ENCODE measurements at regions not wholly inside any gene's neighbourhood (a gene's known extent, or its start where the extent isn't known, plus 50 kb on each side); places are given as distances from the start of the nearest gene placed in this dataset.

DNA sequence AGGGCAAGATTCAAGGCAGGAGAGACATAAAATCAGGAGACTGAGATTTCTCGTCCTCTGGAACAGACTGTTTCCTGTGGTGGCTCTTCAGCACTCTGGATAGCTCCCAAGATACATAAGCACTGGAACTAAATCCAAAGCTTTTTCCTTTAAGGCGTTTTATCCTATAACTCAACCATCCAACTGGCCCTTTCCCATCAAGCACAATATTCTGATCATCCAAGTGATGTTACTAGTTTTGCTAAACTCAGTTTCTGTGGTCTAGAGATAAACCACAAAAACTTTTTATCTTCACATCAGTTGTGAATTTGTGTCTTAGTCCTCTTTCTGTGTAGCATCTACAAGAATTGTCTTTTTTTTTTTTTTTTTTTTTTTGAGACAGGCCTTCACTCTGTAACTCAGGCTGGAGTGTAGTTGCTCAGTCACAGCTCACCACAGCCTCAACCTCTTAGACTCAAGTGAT lies 299.4 kb downstream of the COX7C start:
- no peak overlapping the region for H3K27ac Mint-ChIP-seq (ENCODE audit: unreplicated experiment)
- TF ChIP-seq, protein P1, sequence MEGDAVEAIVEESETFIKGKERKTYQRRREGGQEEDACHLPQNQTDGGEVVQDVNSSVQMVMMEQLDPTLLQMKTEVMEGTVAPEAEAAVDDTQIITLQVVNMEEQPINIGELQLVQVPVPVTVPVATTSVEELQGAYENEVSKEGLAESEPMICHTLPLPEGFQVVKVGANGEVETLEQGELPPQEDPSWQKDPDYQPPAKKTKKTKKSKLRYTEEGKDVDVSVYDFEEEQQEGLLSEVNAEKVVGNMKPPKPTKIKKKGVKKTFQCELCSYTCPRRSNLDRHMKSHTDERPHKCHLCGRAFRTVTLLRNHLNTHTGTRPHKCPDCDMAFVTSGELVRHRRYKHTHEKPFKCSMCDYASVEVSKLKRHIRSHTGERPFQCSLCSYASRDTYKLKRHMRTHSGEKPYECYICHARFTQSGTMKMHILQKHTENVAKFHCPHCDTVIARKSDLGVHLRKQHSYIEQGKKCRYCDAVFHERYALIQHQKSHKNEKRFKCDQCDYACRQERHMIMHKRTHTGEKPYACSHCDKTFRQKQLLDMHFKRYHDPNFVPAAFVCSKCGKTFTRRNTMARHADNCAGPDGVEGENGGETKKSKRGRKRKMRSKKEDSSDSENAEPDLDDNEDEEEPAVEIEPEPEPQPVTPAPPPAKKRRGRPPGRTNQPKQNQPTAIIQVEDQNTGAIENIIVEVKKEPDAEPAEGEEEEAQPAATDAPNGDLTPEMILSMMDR (IDR thresholded peaks at IDR 0.05) = no peak
- H3K27me3 Mint-ChIP-seq (ENCODE audit: low read depth) = peaks cover 2% of the 10 kb centered on the region
- no peaks in the 10 kb centered on the region for H3K36me3 Mint-ChIP-seq (ENCODE audit: low read depth)
- DNase-seq (ENCODE audit: low spot score) = no peak
- H3K4me1 Mint-ChIP-seq (ENCODE audit: low read depth) = no peaks in the 10 kb centered on the region
- no peaks in the 10 kb centered on the region for H3K9me3 Mint-ChIP-seq (ENCODE audit: low read depth)
- H3K4me3 Mint-ChIP-seq (ENCODE audit: unreplicated experiment) = no peak overlapping the region

DNA sequence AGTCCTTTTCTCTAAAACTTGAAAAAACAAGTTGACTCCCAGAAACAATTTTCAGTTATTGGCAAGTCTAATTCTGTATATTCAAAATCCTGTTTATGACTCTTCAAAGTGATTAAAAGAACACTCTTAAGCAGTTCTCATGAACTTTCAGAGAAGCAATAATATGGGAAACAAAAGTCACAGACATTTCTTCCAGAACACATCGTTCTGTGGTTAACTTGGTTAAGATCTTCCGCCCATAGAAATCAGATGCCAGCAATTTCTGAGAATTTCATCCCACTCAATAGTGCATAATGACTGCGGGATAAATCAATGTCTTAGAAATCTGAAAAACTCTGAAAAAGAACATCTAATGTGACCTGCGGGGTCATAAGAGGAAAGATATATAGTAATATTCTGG lies 300.5 kb downstream of the COX7C start:
- no peak overlapping the region for H3K27ac Mint-ChIP-seq (ENCODE audit: unreplicated experiment)
- H3K36me3 Mint-ChIP-seq (ENCODE audit: low read depth) = no peaks in the 10 kb centered on the region
- H3K9me3 Mint-ChIP-seq (ENCODE audit: low read depth) = no peaks in the 10 kb centered on the region
- H3K27me3 Mint-ChIP-seq (ENCODE audit: low read depth) = peaks cover 2% of the 10 kb centered on the region
- H3K4me3 Mint-ChIP-seq (ENCODE audit: unreplicated experiment) = no peak overlapping the region
- no peaks in the 10 kb centered on the region for H3K4me1 Mint-ChIP-seq (ENCODE audit: low read depth)
- TF ChIP-seq, protein P1 (IDR thresholded peaks at IDR 0.05) = no peak
- no peak for DNase-seq (ENCODE audit: low spot score)

DNA sequence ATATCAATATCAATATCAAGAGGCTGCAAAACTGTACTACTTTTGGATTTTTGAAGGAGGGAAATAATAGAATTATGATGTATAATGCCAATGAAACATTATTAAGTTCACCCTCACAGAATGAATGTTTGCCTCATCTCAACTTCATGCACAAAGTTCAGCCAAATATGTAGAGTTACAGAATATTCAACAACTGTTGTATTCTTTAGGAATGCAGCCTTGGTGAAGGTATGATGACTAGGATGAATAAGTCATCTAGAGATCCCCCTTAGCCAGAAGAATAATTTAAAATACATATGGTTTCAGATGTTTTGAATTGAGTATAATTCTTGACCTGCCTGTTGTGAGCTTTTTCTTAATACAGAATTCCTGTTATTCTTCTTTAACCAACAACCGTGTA lies 308.3 kb downstream of the COX7C start:
- Mint-ChIP-seq H3K36me3 (ENCODE audit: low read depth) (no peaks in the 10 kb centered on the region), H3K4me1 (ENCODE audit: low read depth) (no peaks in the 10 kb centered on the region), H3K9me3 (ENCODE audit: low read depth) (no peaks in the 10 kb centered on the region), H3K4me3 (ENCODE audit: unreplicated experiment) (no peak overlapping the region), H3K27ac (ENCODE audit: unreplicated experiment) (no peak overlapping the region), H3K27me3 (ENCODE audit: low read depth) (peaks cover 39% of the 10 kb centered on the region)
- TF ChIP-seq, protein P1 (IDR thresholded peaks at IDR 0.05) = no peak
- no peak for DNase-seq (ENCODE audit: low spot score)

DNA sequence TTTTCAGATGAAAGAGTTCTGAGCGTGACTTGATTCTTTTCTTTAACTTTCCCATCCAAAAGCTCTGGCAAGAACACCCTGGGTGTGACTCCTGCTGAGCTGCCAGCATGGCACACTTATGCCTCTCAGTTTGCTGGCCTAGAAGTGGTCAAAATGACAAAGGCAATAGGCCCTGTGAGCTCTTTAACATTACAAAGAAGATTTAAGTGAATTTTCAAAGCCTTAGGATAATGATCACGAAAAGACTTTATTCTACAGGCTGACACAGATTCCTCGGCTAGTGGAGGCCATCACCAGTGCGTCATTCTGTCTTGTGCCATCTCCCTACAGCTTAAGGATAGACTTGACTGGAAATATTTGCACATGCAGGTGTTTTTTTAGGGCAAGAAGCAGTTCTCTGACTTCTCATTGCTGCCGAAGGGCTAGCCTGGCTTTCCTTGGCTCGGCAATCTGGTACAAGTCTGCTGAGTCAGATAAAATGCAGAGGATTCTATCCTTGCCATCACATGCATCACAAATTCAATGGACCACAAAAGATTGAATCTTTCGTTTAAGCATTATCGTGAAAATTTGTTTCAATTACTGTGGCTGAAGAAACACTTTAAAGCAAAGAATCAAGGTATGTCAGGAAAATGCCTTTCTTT lies 311.5 kb downstream of the COX7C start:
- Mint-ChIP-seq H3K9me3 (ENCODE audit: low read depth) (no peaks in the 10 kb centered on the region), H3K4me3 (ENCODE audit: unreplicated experiment) (no peak overlapping the region), H3K27me3 (ENCODE audit: low read depth) (peaks cover 40% of the 10 kb centered on the region), H3K36me3 (ENCODE audit: low read depth) (no peaks in the 10 kb centered on the region), H3K27ac (ENCODE audit: unreplicated experiment) (no peak overlapping the region), H3K4me1 (ENCODE audit: low read depth) (no peaks in the 10 kb centered on the region)
- TF ChIP-seq, protein P1 (IDR thresholded peaks at IDR 0.05) = no peak
- no peak for DNase-seq (ENCODE audit: low spot score)

DNA sequence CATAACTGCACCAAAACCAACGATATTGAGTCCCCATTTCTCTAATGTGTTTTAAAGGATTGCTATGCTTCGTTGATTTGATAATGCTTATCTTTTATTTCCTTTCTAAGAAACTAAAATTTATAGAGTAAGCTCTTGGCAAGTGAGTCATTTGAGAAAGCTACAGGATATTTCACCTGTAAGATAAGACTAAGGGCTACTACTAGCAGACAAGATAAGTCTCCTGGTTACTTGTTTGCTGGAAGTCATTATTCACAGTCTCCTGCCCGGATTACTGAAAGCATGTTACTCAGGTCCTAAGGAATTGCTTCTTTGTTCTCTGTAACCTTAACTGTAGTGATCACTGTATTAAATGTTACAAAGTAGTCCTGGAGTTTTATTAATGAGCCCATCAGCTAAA lies 315.9 kb upstream of the RASA1 start:
- TF ChIP-seq, protein P1 (IDR thresholded peaks at IDR 0.05) = no peak
- no peak overlapping the region for H3K27ac Mint-ChIP-seq (ENCODE audit: unreplicated experiment)
- H3K4me1 Mint-ChIP-seq (ENCODE audit: low read depth) = no peaks in the 10 kb centered on the region
- no peaks in the 10 kb centered on the region for H3K9me3 Mint-ChIP-seq (ENCODE audit: low read depth)
- DNase-seq (ENCODE audit: low spot score) = no peak
- no peaks in the 10 kb centered on the region for H3K36me3 Mint-ChIP-seq (ENCODE audit: low read depth)
- peaks cover 25% of the 10 kb centered on the region for H3K27me3 Mint-ChIP-seq (ENCODE audit: low read depth)
- no peak overlapping the region for H3K4me3 Mint-ChIP-seq (ENCODE audit: unreplicated experiment)

Data from chondrocyte (in vitro differentiated cells).